HEK293T (cell line): ENCODE measurements at regions not wholly inside any gene's neighbourhood (a gene's known extent, or its start where the extent isn't known, plus 50 kb on each side); places are given as distances from the start of the nearest gene placed in this dataset.

Experiments used
- BHLHE40 ChIP-seq: fragments of 450-650 bp; IDR thresholded peaks from 2 replicates; pipeline ENCODE4 v1.6.1; 2016; ENCODE audit warnings: mild to moderate bottlenecking, moderate library complexity, borderline replicate concordance
- ELF4 ChIP-seq: fragments of 450-650 bp; IDR thresholded peaks from 2 replicates; pipeline ENCODE4 v1.6.1; 2017; ENCODE audit warnings: antibody characterized with exemption
- FOXA1 ChIP-seq: fragments of 450-650 bp; IDR thresholded peaks from 2 replicates; pipeline ENCODE4 v1.6.1; 2016; ENCODE audit warnings: mild to moderate bottlenecking
- FOXM1 ChIP-seq: fragments of 450-650 bp; IDR thresholded peaks from 2 replicates; pipeline ENCODE4 v1.6.1; 2017; ENCODE audit warnings: mild to moderate bottlenecking, borderline replicate concordance
- SP1 ChIP-seq: fragments of 450-650 bp; IDR thresholded peaks from 2 replicates; pipeline ENCODE4 v1.6.1; 2017
- SUZ12 ChIP-seq: fragments of 450-650 bp; IDR thresholded peaks from 2 replicates; pipeline ENCODE4 v1.6.1; 2016; ENCODE audit warnings: mild to moderate bottlenecking
- TARDBP ChIP-seq: fragments of 450-650 bp; IDR thresholded peaks from 2 replicates; pipeline ENCODE4 v1.6.1; 2016
- ZNF384 ChIP-seq: fragments of 450-650 bp; IDR thresholded peaks from 2 replicates; pipeline ENCODE4 v1.6.1; 2016

DNA sequence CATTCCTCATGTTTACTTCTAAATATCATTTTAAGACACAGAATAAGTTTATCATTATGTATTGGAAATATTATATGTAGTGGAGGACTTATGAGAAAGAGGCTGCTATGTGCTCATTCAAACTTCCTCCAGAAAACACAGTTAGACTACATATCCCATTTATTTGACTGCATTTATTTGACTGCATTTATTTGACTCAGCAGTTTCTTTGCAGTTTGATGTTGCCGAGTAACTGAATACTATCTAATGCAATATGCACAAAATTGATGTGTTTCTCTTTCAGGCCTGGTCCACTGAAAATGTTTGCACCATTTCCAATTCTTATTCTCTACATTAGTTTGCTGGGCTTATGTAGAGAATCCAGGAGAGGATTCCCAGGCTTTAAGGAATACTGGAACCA lies 89.9 kb upstream of the FBN2 start:
- TF ChIP-seq SUZ12 (no peak), ELF4 (no peak), SP1 (no peak), FOXM1 (no peak), ZNF384 (no peak), FOXA1 (no peak), TARDBP (no peak), BHLHE40 (no peak)
